ENCODE measurements at regions not wholly inside any gene's neighbourhood (a gene's known extent, or its start where the extent isn't known, plus 50 kb on each side); places are given as distances from the start of the nearest gene placed in this dataset.

DNA sequence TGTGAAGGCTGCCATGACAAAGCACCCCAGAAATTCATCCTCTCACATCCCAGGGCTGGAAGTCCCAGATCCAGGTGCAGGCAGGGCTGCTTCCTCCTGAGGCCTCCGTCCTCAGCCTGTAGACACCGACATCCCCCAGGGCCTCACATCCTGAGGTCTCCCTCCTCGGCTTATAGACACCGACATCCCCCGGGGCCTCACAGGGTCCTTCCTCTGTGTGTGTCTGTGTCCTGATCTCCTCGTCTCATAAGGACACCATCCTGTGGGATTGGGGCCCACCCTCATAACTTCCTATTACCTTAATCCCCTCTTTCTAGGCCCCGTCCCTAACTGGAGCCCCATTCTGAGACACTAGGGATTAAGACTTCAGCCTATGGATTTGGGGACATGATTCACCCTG lies 92.0 kb upstream of the SNTG2 start (continued):
- TF ChIP-seq ZNF462 (CRISPR knock-in tag; IDR thresholded peaks at IDR 0.05) (no peak), EZH2phosphoT487 (IDR thresholded peaks at IDR 0.05; ENCODE audit: unreplicated experiment) (no peak)
- TF ChIP-seq, protein P1, sequence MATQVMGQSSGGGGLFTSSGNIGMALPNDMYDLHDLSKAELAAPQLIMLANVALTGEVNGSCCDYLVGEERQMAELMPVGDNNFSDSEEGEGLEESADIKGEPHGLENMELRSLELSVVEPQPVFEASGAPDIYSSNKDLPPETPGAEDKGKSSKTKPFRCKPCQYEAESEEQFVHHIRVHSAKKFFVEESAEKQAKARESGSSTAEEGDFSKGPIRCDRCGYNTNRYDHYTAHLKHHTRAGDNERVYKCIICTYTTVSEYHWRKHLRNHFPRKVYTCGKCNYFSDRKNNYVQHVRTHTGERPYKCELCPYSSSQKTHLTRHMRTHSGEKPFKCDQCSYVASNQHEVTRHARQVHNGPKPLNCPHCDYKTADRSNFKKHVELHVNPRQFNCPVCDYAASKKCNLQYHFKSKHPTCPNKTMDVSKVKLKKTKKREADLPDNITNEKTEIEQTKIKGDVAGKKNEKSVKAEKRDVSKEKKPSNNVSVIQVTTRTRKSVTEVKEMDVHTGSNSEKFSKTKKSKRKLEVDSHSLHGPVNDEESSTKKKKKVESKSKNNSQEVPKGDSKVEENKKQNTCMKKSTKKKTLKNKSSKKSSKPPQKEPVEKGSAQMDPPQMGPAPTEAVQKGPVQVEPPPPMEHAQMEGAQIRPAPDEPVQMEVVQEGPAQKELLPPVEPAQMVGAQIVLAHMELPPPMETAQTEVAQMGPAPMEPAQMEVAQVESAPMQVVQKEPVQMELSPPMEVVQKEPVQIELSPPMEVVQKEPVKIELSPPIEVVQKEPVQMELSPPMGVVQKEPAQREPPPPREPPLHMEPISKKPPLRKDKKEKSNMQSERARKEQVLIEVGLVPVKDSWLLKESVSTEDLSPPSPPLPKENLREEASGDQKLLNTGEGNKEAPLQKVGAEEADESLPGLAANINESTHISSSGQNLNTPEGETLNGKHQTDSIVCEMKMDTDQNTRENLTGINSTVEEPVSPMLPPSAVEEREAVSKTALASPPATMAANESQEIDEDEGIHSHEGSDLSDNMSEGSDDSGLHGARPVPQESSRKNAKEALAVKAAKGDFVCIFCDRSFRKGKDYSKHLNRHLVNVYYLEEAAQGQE (IDR thresholded peaks at IDR 0.05; ENCODE audit: unreplicated experiment), result no peak

DNA sequence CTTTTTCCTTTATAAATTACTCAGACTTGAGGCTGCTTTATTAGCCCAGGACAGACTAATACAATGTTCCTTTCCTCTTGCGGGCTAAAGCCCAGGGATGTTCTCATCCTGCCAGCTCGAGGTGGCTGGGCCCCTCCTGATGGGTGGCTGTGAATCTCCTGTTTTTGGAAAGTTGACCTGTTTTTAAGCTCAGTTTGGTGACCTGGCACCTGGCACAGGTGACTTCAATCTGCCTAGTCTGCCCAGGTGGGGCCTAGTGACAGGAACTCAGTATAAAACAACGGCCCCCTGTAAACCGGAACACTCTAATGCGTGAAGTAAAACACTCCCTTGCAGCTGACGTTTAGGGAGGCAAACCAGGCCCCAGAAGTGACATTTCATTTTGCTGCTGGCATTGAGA lies 92.7 kb upstream of the SNTG2 start:
- H3K27me3 Mint-ChIP-seq (ENCODE audit: insufficient read depth, low read depth, poor library complexity), result peaks cover 11% of the 10 kb centered on the region
- Histone ChIP-seq H4K20me1 (replicated peaks; ENCODE audit: insufficient read depth) (no peaks in the 10 kb centered on the region), H3K4me3 (no peak overlapping the region), H3K4me1 (ENCODE audit: insufficient read depth) (no peaks in the 10 kb centered on the region), H3K27ac (ENCODE audit: low read depth) (no peak overlapping the region), H3K36me3 (ENCODE audit: insufficient read depth) (no peaks in the 10 kb centered on the region), H3K4me2 (no peak overlapping the region), H2AFZ (no peak overlapping the region), H3K79me2 (replicated peaks; ENCODE audit: insufficient read depth) (no peaks in the 10 kb centered on the region), H3F3A (replicated peaks; ENCODE audit: low read depth) (no peaks in the 10 kb centered on the region), H3K27me3 (ENCODE audit: insufficient read depth) (no peaks in the 10 kb centered on the region), H3K9me2 (ENCODE audit: insufficient read depth) (no peaks in the 10 kb centered on the region)
- ATAC-seq (no peak), DNase-seq (ENCODE audit: low spot score) (no peak)
- no peak overlapping the region for H3K27ac Mint-ChIP-seq
- no peak overlapping the region for H3K4me3 Mint-ChIP-seq
- no peaks in the 10 kb centered on the region for H3K36me3 Mint-ChIP-seq (ENCODE audit: low read depth)
- H3K9me3 Mint-ChIP-seq, result no peaks in the 10 kb centered on the region; the same call in 2 of the 3 replicates
- peaks cover 27% of the 10 kb centered on the region for H3K4me1 Mint-ChIP-seq
- TF ChIP-seq NANOG (IDR thresholded peaks at IDR 0.05; ENCODE audit: borderline replicate concordance) (no peak), EZH2phosphoT487 (IDR thresholded peaks at IDR 0.05; ENCODE audit: unreplicated experiment) (no peak), CTCF (conservative IDR thresholded peaks at IDR 0.05; ENCODE audit: low read depth in 2 of 2) (no peak), EZH2 (IDR thresholded peaks at IDR 0.05; ENCODE audit: low read depth, unreplicated experiment) (no peak), POLR2AphosphoS5 (IDR thresholded peaks at IDR 0.05; ENCODE audit: low read depth) (no peak), ZNF114 (CRISPR knock-in tag; IDR thresholded peaks at IDR 0.05) (no peak), ZNF331 (CRISPR knock-in tag; IDR thresholded peaks at IDR 0.05; ENCODE audit: low read depth) (no peak), JUNB (IDR thresholded peaks at IDR 0.05; ENCODE audit: unreplicated experiment) (no peak), STAT1 (IDR thresholded peaks at IDR 0.05; ENCODE audit: unreplicated experiment) (no peak)

Data from GM23338 (cell line).